ENCODE measurements at regions not wholly inside any gene's neighbourhood (a gene's known extent, or its start where the extent isn't known, plus 50 kb on each side); places are given as distances from the start of the nearest gene placed in this dataset.

GRCh38 chr6:54037277-54037779 lies 73.9 kb upstream of the MLIP start:
- Histone ChIP-seq H2AFZ (replicated peaks; ENCODE audit: low read length, poor library complexity) (no peak overlapping the region), H3K9me1 (ENCODE audit: insufficient read depth, low read length) (no peaks in the 10 kb centered on the region), H2BK5ac (ENCODE audit: low read depth, low read length, poor library complexity, severe bottlenecking) (no peak overlapping the region), H2BK120ac (ENCODE audit: low read depth, low read length) (peak overlapping the region; percentile 17; the same call in 1 of the 2 replicates), H3K79me1 (ENCODE audit: low read depth in 1 of 2, low read length in 2 of 2) (no peaks in the 10 kb centered on the region), H2AK9ac (replicated peaks; ENCODE audit: low read depth, low read length, poor library complexity) (no peak overlapping the region), H3K56ac (ENCODE audit: extremely low read depth, insufficient read depth, low read length) (no peak overlapping the region), H3K4ac (ENCODE audit: low read depth, low read length) (no peak overlapping the region; the same call in 1 of the 2 replicates), H4K5ac (ENCODE audit: low read depth, low read length) (no peak overlapping the region), H4K8ac (ENCODE audit: low read depth in 2 of 2, low read length in 2 of 2) (peak overlapping the region in 1 of 2 experiments; percentile 13; a peak in 1 of 4 replicates), H3K27ac (ENCODE audit: insufficient read depth, low read length) (no peak overlapping the region), H3K14ac (replicated peaks; ENCODE audit: low read depth, low read length) (peak overlapping the region; percentile 39; the same call in 1 of the 2 replicates), H4K20me1 (ENCODE audit: insufficient read depth, low read length) (no peaks in the 10 kb centered on the region), H3K36me3 (ENCODE audit: control insufficient read depth, insufficient read depth, low read length) (no peaks in the 10 kb centered on the region), H3K4me3 (ENCODE audit: insufficient read depth, low read depth, low read length) (no peak overlapping the region), H2AK5ac (ENCODE audit: low read depth, low read length) (no peak overlapping the region), H2BK15ac (ENCODE audit: low read depth, low read length) (no peak overlapping the region), H3K27me3 (ENCODE audit: control insufficient read depth, insufficient read depth, low read length) (no peaks in the 10 kb centered on the region), H3K9ac (ENCODE audit: low read depth, low read length) (no peak overlapping the region), H3K4me2 (ENCODE audit: low read depth, low read length) (peak overlapping the region; percentile 16; the same call in 1 of the 2 replicates), H3K23ac (ENCODE audit: low read depth, low read length) (no peak overlapping the region), H2BK20ac (ENCODE audit: low read depth, low read length) (peak overlapping the region; percentile 23; the same call in 1 of the 2 replicates), H4K91ac (ENCODE audit: insufficient read depth, low read depth, low read length) (no peak overlapping the region), H3K4me1 (ENCODE audit: control insufficient read depth, insufficient read depth, low read length) (0 out of 2 replicates have a peak, but pooled peaks cover 1% of the 10 kb centered on the region), H3K9me3 (ENCODE audit: control insufficient read depth, insufficient read depth, low read length) (no peaks in the 10 kb centered on the region), H3K18ac (ENCODE audit: low read depth, low read length) (peak overlapping the region; percentile 69; the same call in 1 of the 2 replicates)
- intact Hi-C loops (cut with micrococcal nuclease) (no loop called here), dilution Hi-C loops (cut with HindIII; ENCODE audit: low sequenced_read_pairs, unreplicated experiment) (no loop called here), in situ Hi-C loops (cut with MboI; ENCODE audit: low sequenced_read_pairs) (no loop called here)
- no TSS peak for BruUV-seq (replicated peaks)
- DNase-seq (peak; percentile 57), ATAC-seq (ENCODE audit: low read depth) (peak; percentile 95)
- POLR2A ChIA-PET (ENCODE audit: unreplicated experiment), result no interaction called here
- TF ChIP-seq, protein P1, sequence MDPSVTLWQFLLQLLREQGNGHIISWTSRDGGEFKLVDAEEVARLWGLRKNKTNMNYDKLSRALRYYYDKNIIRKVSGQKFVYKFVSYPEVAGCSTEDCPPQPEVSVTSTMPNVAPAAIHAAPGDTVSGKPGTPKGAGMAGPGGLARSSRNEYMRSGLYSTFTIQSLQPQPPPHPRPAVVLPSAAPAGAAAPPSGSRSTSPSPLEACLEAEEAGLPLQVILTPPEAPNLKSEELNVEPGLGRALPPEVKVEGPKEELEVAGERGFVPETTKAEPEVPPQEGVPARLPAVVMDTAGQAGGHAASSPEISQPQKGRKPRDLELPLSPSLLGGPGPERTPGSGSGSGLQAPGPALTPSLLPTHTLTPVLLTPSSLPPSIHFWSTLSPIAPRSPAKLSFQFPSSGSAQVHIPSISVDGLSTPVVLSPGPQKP (IDR thresholded peaks at IDR 0.05; ENCODE audit: borderline replicate concordance, low read depth, low read length), result no peak
- CTCF ChIA-PET, result no interaction called here

Measured in IMR-90 (cell line).